ENCODE measurements at regions not wholly inside any gene's neighbourhood (a gene's known extent, or its start where the extent isn't known, plus 50 kb on each side); places are given as distances from the start of the nearest gene placed in this dataset.
"Not testable (repeated sequence)": the region's sequence is repeated elsewhere in the genome, so short reads cannot be mapped to it uniquely, and the experiment has no call there.

DNA sequence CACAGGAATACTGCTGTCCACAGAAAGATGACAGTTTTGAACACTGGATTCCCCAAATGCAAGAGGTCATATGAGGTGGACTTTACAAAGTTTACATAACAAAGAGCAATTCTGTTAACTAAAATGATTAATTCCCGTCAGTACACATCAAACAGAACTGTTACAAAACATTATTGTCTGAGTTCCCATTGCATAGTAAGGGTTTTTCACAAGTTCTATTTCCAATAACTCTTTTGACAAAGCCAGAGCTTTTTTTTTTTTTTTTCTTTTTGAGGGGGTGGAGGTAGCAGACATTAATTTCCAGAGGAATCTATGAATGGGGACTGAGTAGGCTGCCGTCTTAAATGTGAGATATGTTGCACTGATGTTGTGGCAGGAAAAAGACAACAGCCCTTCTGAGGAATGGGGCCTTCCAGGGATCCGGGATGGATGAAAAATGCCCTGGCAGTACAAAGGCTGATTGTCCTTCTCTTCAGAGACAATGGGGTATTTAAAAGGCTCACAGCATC is 178.1 kb upstream of the KBTBD8 start:
- ATAC-seq (no peak), DNase-seq (no peak)
- intact Hi-C loops (cut with micrococcal nuclease), result loop anchor here (5.0 to 10.0 kb wide), 3 partner anchors 415 to 568 kb away; no protein-coding TSS in a partner anchor

- ATAC-seq, result peak; percentile 78
- peak; percentile 30 for DNase-seq
- intact Hi-C loops (cut with micrococcal nuclease), result loop anchor here (5.0 kb wide), 1 partner anchor 570 kb away; no protein-coding TSS in a partner anchor
These were observed 175.7 kb upstream of the KBTBD8 start for GRCh38 chr3:66822186-66823008.

DNA sequence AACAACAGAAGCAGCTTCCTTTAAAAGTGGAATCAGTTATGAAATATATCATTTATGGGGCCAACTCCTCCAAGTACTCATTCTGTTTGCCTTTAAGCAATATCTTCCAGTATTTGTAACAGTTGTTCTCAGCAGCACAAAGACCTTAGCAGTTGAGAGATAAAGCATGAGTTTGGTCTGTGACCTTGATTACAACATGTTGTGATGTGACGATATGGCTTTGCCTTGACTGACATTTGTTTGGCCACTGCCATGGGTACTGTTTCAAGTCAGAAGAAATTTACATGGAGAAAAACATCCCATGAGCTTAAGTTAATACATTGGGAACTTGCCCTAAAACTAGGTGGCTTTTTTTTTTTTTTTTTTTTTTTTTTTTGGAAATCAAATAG is 175.1 kb upstream of the KBTBD8 start:
- no peak for DNase-seq
- no peak for ATAC-seq
- intact Hi-C loops (cut with micrococcal nuclease), result loop anchor here (5.0 kb wide), 1 partner anchor 571 kb away; no protein-coding TSS in a partner anchor

GRCh38 chr3:66823532-66823931 is 174.6 kb upstream of the KBTBD8 start:
- intact Hi-C loops (cut with micrococcal nuclease), result loop anchor here (5.0 kb wide), 1 partner anchor 571 kb away; no protein-coding TSS in a partner anchor
- ATAC-seq, result no peak
- no peak for DNase-seq

DNA sequence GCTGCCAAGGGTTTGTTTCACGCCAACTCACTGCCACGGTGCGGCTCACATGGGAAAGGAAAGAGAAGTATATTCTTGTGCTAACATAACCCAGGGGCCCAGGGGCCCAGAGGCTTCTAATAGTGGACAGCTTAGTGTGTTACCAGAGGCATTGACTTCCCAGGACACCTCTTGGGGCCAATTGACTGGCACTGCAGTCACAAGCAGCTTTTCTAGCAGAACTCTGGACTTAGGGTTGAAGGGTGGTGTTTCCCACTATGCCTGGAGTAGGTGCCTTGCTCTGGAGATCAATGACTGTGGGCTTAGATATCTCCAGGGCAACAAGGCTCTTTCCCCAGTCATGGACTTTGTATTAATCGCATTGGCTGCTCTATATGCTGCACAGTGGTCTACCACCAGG is 172.7 kb upstream of the KBTBD8 start:
- intact Hi-C loops (cut with micrococcal nuclease), result no loop called here
- no peak for ATAC-seq
- no peak for DNase-seq

- DNase-seq, result no peak
- intact Hi-C loops (cut with micrococcal nuclease), result no loop called here
- ATAC-seq, result no peak
These were observed 170.4 kb upstream of the KBTBD8 start for GRCh38 chr3:66827726-66828125.

DNA sequence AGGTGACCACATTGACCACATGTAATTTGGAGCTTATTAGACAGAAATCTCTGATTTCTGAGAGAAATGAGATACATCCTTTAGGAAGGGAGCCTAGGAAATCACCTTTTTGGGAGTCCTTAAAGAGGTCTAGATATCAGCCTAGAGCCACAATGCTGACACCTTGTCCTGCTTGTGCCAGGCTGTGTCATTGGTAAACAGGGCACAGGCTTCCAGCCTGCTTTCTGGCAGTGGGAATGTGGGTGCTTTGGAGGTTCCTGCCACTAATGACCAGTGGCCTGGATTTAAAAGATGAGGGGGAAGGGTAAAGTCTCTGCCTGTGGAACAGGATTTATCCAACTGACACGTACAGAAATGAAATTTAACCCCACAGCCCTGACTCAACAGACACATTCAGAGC is 169.8 kb upstream of the KBTBD8 start:
- no peak for ATAC-seq
- intact Hi-C loops (cut with micrococcal nuclease), result no loop called here

GRCh38 chr3:66830301-66830700 is 167.8 kb upstream of the KBTBD8 start:
- intact Hi-C loops (cut with micrococcal nuclease), result no loop called here
- no peak for DNase-seq
- ATAC-seq, result no peak

More for the DNA sequence above, 169.8 kb upstream of the KBTBD8 start:
- DNase-seq, result no peak

DNA sequence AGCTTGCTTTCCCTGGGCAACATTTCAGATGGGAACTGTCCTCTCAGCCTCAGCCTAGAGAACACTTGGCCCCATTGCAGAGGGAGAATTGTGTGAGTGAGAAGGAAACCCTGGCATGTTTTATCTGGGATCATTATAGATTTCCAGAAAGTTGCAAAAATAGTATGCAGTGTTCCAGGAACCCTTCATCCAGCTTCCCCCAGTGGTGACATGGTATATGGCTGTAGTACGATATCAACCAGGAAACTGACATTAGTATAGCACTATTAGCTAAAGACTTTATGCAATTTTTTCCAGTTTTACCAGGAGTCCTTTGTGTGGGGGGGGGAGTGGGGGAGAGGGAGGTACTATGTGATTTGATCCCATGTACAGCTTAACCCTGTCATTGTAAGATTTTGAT is 166.2 kb upstream of the KBTBD8 start:
- ATAC-seq, result no peak
- DNase-seq, result no peak
- intact Hi-C loops (cut with micrococcal nuclease), result no loop called here

DNA sequence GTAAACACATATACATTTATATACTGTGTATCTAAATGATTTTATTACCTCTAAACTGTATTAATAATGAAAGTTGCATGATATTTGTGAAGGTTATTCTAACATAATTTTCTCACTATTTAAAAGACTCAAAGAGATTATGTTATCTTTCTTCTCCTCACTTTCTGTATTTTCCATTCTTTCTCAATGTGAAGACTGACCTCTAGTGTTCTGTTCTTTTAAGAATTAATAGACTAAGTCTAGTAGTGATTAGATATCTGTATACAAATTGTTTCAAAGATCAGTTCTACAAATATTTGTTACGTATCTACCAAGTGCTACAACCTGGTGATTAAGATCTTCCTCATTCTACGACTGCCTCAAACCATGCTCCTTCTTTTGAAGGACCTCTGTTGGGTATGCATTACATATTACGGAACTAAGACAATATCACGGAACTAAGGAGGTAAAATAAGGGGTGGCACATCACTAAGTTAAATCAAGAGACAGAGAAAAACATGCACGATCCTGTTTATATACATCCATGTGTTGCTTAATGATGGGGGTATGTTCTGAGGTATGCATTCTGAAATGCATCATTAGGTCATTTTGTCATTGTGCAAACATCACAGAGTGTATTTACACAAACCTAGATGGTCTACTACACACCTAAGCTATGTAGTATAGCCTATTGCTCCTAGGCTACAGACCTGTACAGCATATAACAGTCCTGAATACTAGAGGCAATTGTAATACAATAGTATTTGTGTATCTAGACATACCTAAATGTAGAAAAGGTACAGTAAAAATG is 161.5 kb upstream of the KBTBD8 start:
- intact Hi-C loops (cut with micrococcal nuclease), result no loop called here
- DNase-seq, result no peak
- ATAC-seq, result no peak

GRCh38 chr3:66838704-66839103 is 159.4 kb upstream of the KBTBD8 start:
- intact Hi-C loops (cut with micrococcal nuclease), result no loop called here
- ATAC-seq, result no peak
- DNase-seq, result no peak

- intact Hi-C loops (cut with micrococcal nuclease), result no loop called here
- DNase-seq (no peak), ATAC-seq (no peak)
These were observed 158.6 kb upstream of the KBTBD8 start for GRCh38 chr3:66839508-66839907.

- ATAC-seq; DNase-seq; intact Hi-C loops (cut with micrococcal nuclease): not testable (repeated sequence)
These were observed 155.2 kb upstream of the KBTBD8 start for GRCh38 chr3:66842761-66843464.

DNA sequence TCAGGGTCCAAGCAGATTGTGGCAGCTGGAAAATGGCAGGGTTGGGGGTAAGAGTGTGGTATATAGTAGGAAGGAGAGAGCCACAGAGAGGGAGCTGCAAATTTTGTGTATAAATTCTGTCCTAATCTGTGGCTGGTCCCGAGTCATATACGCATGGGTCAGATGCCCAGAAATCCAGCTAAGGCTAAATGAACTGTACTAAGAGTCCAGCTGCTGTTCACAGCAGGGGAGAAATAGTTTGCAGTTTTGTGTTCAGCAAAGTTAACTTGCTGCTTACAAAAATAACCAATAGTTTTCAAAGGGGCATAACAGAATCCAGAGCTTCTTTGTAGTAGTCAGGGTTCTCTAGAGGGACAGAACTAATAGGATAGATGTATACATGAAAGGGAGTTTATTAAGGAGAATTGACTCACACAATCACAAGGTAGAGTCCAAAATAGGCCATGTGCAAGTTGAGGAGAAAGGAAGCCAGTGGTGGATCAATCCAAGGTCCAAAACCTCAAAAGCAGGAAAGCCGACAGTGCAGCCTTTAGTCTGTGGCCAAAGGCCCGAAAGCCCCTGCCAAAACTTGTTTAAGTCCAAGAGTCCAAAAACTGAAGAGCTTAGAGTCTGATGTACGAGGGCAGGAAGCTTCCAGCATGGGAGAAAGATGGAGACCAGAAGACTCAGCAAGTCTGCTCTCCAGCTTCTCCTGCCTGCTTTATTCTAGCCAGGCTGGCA is 146.1 kb upstream of the KBTBD8 start:
- intact Hi-C loops (cut with micrococcal nuclease), result no loop called here
- ATAC-seq (no peak), DNase-seq (no peak)

DNA sequence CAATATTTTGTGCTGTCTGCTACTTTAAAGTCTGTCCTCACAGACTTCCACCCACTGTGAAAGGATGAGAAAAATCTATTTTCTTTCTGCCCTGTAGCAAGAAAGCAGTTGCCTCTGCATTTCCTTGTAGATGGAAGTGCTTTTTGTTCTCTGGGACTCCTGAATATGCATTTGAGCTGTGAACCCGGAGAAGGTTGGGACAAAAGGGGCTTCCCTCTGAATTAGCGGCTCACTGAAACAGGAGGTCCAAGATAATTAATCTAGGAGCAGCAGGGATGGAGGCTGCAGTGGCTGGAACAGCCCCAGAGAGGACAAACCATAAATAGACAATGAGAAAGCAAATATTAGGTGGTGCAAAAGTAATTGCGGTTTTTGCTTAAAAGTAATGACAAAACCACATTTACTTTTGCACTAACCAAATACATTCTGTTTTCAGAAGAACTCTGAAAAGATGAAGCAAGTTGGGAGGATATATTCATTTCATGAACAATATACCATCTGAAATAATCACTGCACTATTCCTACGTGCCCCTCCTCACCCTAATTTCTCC is 143.4 kb upstream of the KBTBD8 start:
- ATAC-seq (no peak), DNase-seq (no peak)
- intact Hi-C loops (cut with micrococcal nuclease), result no loop called here

DNA sequence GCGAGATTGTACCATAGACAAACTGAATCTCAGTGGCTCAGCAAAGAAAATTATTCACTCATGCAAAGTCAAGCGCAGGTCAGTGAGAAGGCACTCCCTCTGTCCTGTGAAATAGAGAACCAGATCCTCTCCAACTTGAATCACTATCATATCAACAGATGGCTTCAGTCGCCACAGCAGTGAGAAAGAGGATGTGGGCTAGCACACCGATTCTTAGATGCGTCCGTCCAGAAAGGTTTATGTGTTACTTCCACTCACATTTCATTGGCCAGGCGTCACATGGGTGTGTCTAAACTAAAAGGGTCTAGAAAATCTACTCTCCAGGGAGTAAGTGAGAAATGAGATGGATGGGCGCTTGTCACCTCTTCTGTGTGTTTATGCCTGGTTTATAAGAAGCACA is 141.6 kb upstream of the KBTBD8 start:
- intact Hi-C loops (cut with micrococcal nuclease), result no loop called here
- no peak for ATAC-seq

DNA sequence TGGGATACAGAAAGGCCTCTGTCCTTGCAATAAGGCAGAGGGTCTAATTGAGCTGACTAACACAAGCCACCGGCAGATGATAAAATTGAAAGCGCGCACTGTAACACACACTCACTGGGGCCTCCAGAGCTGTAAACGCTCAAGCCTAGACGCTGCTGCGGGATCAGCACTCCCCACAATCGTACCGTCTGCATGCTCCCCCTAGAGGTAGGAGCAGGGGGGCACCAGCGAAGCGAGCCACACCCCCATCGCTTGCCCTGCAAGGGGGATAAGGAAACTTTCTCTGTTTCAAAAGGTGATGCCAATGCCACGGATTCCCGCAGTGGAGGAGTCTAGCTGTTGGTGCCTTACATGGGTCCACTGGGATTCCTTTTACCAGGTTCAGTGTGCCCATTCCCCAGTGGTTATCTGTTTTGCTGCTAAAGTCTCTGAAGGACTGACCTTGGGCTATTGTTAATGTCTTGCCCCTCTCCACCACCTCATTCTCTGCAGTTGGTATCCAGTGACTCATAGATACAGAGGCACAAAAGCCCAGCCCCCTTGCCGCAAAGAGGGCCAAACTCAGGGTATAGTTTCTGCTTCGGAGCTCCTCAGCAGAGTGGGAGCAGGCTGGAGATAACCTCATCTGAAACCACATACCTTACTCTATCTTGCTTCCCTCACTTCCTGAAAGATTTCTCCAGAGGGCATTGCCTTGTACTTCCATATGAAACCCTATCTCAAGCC is 139.3 kb upstream of the KBTBD8 start:
- ATAC-seq (no peak), DNase-seq (no peak)
- intact Hi-C loops (cut with micrococcal nuclease), result no loop called here

More for the DNA sequence above, 141.6 kb upstream of the KBTBD8 start:
- DNase-seq, result no peak

DNA sequence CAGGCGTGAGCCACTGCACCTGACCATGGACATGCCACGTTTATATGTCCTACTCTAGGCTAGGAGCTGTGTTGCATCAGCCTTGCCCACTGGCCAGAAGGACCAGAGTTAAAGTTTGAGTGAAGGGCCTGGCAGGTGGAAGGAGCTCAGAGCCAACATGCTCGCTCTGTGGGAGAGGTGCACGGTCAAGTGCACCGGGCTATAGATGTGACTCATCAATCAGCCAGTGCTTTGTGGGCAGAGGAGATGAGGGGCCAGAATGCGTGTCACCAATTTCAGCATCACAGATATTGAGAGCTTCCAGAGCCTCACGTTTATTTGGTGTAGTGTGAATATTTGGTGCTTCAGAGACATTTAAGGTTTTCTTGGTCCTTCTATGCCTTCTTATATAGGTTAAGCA is 137.3 kb upstream of the KBTBD8 start:
- ATAC-seq, result no peak
- intact Hi-C loops (cut with micrococcal nuclease), result no loop called here
- no peak for DNase-seq
